Islet of Langerhans (tissue), 1 donor: ENCODE measurements at regions not wholly inside any gene's neighbourhood (a gene's known extent, or its start where the extent isn't known, plus 50 kb on each side); places are given as distances from the start of the nearest gene placed in this dataset.
"Not testable (repeated sequence)": the region's sequence is repeated elsewhere in the genome, so short reads cannot be mapped to it uniquely, and the experiment has no call there.

Experiments used
- FAIRE-seq: peaks from one replicate; lab custom pipeline; 2011; peaks lifted over from hg19 to GRCh38; lab: Jason Lieb, UNC

- FAIRE-seq, result no peak
These were observed 520.3 kb downstream of the DTWD2 start for GRCh38 chr5:118468085-118468484.

GRCh38 chr5:118467103-118467502 lies 521.2 kb downstream of the DTWD2 start:
- no peak for FAIRE-seq

GRCh38 chr5:118466418-118466817 lies 521.9 kb downstream of the DTWD2 start:
- FAIRE-seq, result no peak

GRCh38 chr5:118462276-118462675 lies 526.1 kb downstream of the DTWD2 start:
- not testable (repeated sequence) for FAIRE-seq

- FAIRE-seq, result no peak
These were observed 526.9 kb downstream of the DTWD2 start for GRCh38 chr5:118461436-118461835.

GRCh38 chr5:118459490-118459889 lies 528.9 kb downstream of the DTWD2 start:
- no peak for FAIRE-seq

- no peak for FAIRE-seq
These were observed 532.3 kb downstream of the DTWD2 start for GRCh38 chr5:118456085-118456484.

GRCh38 chr5:118451697-118452247 lies 536.6 kb downstream of the DTWD2 start:
- FAIRE-seq, result no peak

GRCh38 chr5:118450554-118451332 lies 537.6 kb downstream of the DTWD2 start:
- FAIRE-seq, result no peak

GRCh38 chr5:118447350-118447749 lies 541.0 kb downstream of the DTWD2 start:
- no peak for FAIRE-seq

- no peak for FAIRE-seq
These were observed 546.4 kb downstream of the DTWD2 start for GRCh38 chr5:118441956-118442355.

GRCh38 chr5:118441034-118441433 lies 547.3 kb downstream of the DTWD2 start:
- FAIRE-seq, result no peak

GRCh38 chr5:118440496-118440895 lies 547.9 kb downstream of the DTWD2 start:
- FAIRE-seq, result no peak

GRCh38 chr5:118439831-118440230 lies 548.5 kb downstream of the DTWD2 start:
- FAIRE-seq, result no peak

- no peak for FAIRE-seq
These were observed 553.2 kb downstream of the DTWD2 start for GRCh38 chr5:118435131-118435530.

- no peak for FAIRE-seq
These were observed 553.8 kb downstream of the DTWD2 start for GRCh38 chr5:118434522-118434921.

- no peak for FAIRE-seq
These were observed 558.3 kb downstream of the DTWD2 start for GRCh38 chr5:118430076-118430475.

GRCh38 chr5:118407958-118408357 lies 580.4 kb downstream of the DTWD2 start:
- FAIRE-seq, result no peak

GRCh38 chr5:118405650-118406061 lies 582.7 kb downstream of the DTWD2 start:
- no peak for FAIRE-seq

GRCh38 chr5:118397236-118397635 lies 591.1 kb downstream of the DTWD2 start:
- FAIRE-seq, result no peak

- FAIRE-seq, result no peak
These were observed 595.9 kb downstream of the DTWD2 start for GRCh38 chr5:118392491-118392890.

GRCh38 chr5:118382931-118383330 lies 605.4 kb downstream of the DTWD2 start:
- FAIRE-seq, result not testable (repeated sequence)

- FAIRE-seq, result no peak
These were observed 608.9 kb downstream of the DTWD2 start for GRCh38 chr5:118379470-118379869.

- FAIRE-seq, result no peak
These were observed 609.4 kb downstream of the DTWD2 start for GRCh38 chr5:118378959-118379358.
